ENCODE measurements at regions not wholly inside any gene's neighbourhood (a gene's known extent, or its start where the extent isn't known, plus 50 kb on each side); places are given as distances from the start of the nearest gene placed in this dataset.

DNA sequence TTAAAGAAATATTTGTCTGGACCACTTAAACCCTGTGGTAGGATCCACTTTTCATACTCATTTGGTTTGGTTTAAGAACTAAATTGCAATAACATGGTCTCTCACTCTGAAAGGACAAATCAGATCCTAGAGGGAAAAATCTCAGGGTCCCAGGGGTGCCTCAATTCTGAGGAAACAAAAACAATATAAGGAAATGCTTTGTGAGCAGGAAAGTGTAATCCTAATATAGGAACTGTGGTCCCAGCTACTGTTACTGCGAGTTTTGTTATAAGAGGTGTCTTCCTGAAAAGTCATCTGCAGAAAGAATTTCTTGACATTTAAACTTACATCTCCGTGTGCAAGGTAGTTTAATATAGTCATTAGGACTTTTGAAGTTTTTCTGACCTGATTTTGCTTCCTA lies 420.1 kb upstream of the LCORL start:
- FAIRE-seq (no peak), DNase-seq (ENCODE audit: insufficient read length, low spot score) (no peak)
- TF ChIP-seq, protein P1, sequence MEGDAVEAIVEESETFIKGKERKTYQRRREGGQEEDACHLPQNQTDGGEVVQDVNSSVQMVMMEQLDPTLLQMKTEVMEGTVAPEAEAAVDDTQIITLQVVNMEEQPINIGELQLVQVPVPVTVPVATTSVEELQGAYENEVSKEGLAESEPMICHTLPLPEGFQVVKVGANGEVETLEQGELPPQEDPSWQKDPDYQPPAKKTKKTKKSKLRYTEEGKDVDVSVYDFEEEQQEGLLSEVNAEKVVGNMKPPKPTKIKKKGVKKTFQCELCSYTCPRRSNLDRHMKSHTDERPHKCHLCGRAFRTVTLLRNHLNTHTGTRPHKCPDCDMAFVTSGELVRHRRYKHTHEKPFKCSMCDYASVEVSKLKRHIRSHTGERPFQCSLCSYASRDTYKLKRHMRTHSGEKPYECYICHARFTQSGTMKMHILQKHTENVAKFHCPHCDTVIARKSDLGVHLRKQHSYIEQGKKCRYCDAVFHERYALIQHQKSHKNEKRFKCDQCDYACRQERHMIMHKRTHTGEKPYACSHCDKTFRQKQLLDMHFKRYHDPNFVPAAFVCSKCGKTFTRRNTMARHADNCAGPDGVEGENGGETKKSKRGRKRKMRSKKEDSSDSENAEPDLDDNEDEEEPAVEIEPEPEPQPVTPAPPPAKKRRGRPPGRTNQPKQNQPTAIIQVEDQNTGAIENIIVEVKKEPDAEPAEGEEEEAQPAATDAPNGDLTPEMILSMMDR (IDR thresholded peaks at IDR 0.05; ENCODE audit: insufficient read depth, missing control alignments), result no peak

DNA sequence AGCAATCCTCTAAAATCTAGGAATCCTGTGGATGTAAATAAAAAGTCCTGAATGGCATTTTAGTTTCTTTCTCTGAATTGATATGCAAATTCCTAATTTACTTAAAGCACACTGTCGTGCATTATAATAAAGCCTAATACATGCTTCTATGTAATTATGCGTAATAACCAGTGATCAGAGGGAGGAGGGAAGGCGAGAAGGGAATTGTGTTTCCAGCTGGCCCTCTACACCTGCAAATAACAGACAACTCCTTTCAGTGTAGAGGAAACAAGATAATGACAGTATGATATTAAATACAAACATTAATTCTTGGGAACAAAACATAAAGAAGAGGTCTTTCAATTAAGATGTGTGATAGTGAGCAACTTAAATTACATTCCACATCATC lies 419.6 kb upstream of the LCORL start:
- TF ChIP-seq, protein P1 (IDR thresholded peaks at IDR 0.05; ENCODE audit: insufficient read depth, missing control alignments), result no peak
- DNase-seq (ENCODE audit: insufficient read length, low spot score) (no peak), FAIRE-seq (no peak)

DNA sequence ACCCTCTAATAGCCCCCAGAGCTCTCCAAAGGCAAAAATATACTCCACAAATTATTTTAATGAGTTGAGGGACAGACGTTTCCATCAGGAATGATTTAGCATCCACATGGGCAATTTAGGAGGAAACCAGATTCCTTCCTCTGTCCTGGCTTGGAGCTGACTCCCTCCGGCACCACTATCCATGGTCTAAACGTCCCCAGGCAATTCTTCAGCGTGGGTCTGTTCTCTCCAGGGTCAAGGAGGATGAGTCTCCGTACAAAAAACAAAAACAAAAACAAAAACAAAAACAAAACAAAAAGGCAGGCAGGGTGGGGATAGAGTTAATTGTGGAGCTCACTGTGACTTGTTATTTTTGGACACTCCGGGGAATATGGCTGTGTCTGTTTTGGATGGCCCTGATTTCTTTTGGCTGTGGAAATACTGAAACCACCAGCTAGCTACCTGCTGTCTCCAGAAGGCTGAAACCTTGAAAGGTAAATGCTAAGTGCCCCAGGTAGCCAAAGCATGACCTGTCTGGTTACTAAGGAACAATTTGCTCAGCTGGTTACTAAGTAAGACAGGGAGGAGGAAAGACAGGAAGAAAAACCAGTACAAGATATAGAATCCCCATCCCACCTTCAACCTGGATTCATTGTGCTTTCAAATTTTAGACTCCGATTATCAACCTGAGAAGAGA lies 419.1 kb upstream of the LCORL start:
- TF ChIP-seq, protein P1 (IDR thresholded peaks at IDR 0.05; ENCODE audit: insufficient read depth, missing control alignments), result no peak

DNA sequence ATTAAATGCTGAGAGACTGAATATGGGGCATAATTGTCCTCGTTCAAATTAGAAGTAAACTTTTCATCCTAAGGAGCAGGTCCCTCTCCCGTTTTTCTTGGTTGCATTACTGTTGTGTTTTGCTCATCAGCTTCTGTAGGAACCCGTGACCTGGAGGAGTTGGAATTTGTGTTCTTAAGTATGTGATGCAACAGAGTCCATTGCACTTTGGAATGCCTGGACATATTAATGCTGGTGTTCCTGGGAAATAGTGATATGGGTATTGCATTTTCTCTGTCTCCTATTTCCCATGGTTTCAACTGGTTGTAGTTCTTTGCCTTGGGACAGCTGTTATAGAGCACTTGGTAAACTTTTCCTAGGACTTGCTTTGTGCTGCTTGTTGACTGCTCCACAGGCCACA lies 417.8 kb upstream of the LCORL start:
- no peak for FAIRE-seq
- TF ChIP-seq, protein P1 (IDR thresholded peaks at IDR 0.05; ENCODE audit: insufficient read depth, missing control alignments), result no peak
- no peak for DNase-seq (ENCODE audit: insufficient read length, low spot score)

More for the DNA sequence above, 419.1 kb upstream of the LCORL start:
- DNase-seq (ENCODE audit: insufficient read length, low spot score) (no peak), FAIRE-seq (no peak)

DNA sequence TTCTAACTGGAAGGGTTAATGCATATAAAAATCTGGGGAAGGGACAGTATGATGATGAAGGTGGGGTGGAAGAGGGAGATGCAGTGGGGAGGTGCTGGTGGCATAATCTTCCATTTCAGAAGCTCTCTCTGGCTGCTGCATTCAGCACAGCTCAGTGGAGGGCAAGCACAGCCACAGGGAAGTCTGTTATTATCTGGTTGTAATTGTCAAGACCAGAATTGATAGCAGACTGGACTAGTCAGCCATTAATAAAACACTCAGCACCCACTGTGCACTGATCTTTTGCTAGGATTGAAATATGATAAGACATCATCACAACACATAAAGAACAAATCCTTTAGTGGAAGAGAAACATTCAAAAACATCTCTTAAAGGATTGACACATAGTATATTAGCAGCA lies 414.2 kb upstream of the LCORL start:
- FAIRE-seq (no peak), DNase-seq (ENCODE audit: insufficient read length, low spot score) (no peak)
- TF ChIP-seq, protein P1 (IDR thresholded peaks at IDR 0.05; ENCODE audit: insufficient read depth, missing control alignments), result no peak

DNA sequence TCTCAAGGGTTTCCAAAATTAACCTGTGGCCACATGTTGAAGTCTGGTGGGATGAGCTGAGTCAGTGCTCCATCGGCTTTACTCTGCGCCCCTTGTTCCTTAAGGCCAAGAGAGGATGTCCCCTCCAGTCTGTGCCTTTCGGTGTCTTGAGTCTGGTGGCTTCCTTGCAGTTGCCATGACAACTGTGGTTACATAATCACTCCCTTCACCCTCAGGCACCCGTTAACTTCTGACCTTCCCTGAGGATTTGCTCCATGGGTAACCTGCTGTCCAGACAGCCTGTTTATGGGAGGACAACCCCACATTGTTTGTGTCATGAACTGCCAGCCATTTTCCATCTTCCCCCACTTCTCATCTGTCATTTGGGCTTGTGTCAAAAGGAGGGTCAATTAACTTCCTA lies 401.1 kb upstream of the LCORL start:
- DNase-seq (ENCODE audit: insufficient read length, low spot score) (no peak), FAIRE-seq (no peak)
- TF ChIP-seq, protein P1 (IDR thresholded peaks at IDR 0.05; ENCODE audit: insufficient read depth, missing control alignments), result no peak

DNA sequence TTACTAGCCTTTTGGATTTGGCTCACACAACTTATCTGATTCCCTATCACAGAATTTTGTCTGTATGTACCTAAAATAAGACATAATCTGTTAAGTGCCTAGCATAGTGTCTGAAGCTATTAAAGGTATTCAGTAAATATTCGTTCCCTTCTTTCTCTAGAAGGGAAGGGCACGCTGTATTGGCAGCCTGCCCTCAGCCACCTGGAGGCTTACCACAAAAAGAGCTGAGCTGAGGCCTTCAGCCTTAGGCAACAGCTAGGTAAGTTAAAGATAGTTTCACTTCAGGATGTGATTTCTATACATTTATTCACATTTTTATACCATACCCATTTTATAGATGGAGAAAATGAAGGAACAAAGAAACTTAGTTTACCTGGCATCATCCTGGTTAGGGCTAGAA lies 400.0 kb upstream of the LCORL start:
- TF ChIP-seq, protein P1 (IDR thresholded peaks at IDR 0.05; ENCODE audit: insufficient read depth, missing control alignments), result no peak
- FAIRE-seq (no peak), DNase-seq (ENCODE audit: insufficient read length, low spot score) (no peak)
